Sigmoid colon (tissue), 4 donors: ENCODE measurements at regions not wholly inside any gene's neighbourhood (a gene's known extent, or its start where the extent isn't known, plus 50 kb on each side); places are given as distances from the start of the nearest gene placed in this dataset.

ENCODE experiments used
- EP300 ChIP-seq, 4 donors: sonication (generic); formaldehyde crosslinking; IDR thresholded peaks; one replicate each; pipeline ENCODE4 v1.6.1; 2017; ENCODE audit warnings: antibody characterized with exemption in 4 of 4
- POLR2AphosphoS5 ChIP-seq, 4 donors: sonication (generic); formaldehyde crosslinking; IDR thresholded peaks; one replicate each; pipeline ENCODE4 v1.6.1; 2017; ENCODE audit warnings: antibody characterized with exemption in 4 of 4
- TF ChIP-seq, protein P1 (sequence below), 4 experiments: fragments of 450-650 bp in 3 of 4; fragments of 200-600 bp in 1 of 4; IDR thresholded peaks; one replicate each; pipeline ENCODE4 v1.5.1; 2016 to 2019; ENCODE audit warnings: antibody characterized with exemption in 4 of 4, mild to moderate bottlenecking in 3 of 4, moderate library complexity in 2 of 4

DNA sequence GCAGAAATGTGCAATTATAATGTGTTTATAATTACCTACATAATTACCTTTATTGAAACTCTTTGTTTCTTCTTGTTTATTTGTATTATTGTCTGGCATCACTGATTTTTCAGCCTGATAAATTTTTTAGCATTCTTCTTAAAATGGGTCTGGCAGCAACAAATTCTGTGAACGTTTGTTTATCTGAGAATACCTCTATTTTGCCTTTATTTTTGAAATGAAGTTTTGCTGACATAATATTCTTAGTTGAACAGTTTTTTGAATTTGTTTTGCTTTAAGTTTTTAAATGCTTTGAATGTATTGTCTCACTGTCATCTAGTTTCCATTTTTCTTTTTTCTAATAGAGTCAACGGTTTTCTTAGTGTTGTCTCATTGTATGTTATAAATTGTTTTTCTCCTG lies 1152.0 kb upstream of the CDH2 start:
- TF ChIP-seq, protein P1, sequence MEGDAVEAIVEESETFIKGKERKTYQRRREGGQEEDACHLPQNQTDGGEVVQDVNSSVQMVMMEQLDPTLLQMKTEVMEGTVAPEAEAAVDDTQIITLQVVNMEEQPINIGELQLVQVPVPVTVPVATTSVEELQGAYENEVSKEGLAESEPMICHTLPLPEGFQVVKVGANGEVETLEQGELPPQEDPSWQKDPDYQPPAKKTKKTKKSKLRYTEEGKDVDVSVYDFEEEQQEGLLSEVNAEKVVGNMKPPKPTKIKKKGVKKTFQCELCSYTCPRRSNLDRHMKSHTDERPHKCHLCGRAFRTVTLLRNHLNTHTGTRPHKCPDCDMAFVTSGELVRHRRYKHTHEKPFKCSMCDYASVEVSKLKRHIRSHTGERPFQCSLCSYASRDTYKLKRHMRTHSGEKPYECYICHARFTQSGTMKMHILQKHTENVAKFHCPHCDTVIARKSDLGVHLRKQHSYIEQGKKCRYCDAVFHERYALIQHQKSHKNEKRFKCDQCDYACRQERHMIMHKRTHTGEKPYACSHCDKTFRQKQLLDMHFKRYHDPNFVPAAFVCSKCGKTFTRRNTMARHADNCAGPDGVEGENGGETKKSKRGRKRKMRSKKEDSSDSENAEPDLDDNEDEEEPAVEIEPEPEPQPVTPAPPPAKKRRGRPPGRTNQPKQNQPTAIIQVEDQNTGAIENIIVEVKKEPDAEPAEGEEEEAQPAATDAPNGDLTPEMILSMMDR (IDR thresholded peaks at IDR 0.05): no peak
- TF ChIP-seq POLR2AphosphoS5 (IDR thresholded peaks at IDR 0.05): no peak
- no peak for TF ChIP-seq EP300 (IDR thresholded peaks at IDR 0.05)
